ENCODE measurements at regions not wholly inside any gene's neighbourhood (a gene's known extent, or its start where the extent isn't known, plus 50 kb on each side); places are given as distances from the start of the nearest gene placed in this dataset.

DNA sequence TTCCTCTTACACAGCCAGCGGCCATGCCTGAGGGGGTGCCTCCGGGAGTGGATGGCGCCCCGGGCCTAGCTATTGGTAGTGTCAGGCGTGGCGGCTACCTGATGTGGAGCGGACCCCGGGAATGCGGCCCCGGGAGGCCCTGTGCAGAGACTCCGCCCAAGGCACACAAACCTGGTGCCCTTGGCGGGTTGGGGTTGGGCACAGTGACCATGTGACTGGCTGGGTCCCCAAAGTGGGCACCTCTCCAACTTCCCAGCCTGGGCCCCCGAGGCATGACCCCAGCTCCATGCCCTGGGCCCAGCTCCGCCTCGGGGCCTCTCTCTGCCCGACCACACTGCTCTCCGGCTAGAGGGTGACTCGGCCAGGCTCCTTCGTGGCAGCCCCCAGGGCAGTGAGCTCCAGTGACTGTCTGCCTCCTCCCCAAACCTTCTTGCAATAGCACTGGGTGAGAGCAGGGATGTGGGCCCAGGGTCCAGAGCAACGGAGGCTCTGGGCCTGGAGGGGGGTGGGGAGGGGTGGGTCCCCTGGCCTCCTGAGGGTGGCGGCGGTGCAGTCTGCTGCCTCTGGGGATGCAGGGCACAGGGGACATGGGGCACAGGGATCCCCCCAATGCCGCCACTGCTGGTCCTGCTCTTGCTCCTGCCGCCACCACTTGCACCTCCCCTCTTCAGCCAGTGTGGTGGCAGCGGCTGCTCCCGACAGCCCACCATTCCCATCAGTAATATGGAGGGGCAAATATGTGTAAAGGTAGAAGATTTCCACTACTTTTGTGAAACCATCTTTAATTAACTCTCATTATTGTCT is 942.9 kb upstream of the EPHA7 start:
- no peak for DNase-seq

DNA sequence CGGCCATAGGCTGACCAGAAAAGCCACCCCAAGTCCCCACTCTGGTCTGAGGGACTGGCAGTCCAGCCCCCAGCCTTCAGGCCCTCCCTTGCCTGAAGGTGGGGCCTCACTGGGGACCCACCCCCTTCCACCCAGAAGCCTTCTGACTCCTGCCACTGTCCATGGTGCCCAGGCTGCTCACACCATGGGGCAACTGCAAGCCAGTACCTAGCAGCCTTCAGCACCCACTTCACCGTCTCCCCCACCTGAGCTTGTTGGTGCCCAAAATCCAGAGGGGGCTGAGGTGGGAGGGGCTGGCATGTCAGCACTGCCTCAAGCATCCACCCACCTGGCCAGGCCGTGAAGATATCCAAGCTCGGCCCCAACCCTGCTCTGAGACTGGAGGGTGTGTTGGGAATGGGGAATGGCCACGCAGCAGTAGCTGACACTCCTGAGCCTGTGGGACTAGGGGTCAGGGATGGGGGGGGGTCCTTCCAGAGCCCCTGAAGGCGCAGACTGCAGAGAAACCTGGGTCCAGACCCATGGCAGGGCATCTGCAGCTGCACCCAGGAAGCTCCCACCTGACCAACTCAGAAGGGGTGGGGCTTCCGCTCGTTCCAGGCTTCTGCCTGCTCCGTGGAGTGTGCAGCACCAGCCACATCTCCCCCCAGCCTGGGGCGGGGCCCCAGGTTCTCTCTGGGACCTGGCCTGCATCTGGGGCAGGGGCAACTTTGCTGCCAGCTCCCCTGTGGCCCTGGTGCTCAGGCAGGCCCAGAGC is 942.1 kb upstream of the EPHA7 start:
- DNase-seq, result no peak

DNA sequence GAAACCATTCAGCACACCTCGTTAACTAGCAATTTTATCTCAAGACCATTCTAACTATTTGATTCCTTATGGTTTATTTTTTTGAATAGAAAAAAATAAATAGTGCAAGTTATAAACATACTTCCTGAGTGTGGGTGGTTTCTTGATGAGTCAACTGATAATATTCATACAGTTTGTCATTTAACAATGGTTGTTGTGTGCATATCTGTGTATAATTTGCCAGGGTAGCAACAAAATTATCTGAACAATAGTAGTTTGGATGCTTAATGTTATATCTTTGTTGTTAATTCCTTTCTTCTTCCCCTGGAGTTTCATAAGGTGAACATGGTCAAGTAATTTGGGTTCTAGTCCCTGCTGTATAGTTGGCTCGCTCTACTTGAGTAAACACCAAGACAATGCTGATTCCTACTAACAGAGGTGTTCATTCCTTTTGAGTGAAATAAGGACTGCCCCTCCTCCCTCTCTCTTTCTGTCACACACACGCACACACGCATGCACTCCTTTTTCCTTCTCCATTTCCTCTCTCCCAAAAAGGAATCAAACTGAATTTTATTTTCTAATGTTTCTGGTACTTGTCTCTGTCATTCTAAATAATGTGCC is 938.1 kb upstream of the EPHA7 start:
- DNase-seq, result no peak

DNA sequence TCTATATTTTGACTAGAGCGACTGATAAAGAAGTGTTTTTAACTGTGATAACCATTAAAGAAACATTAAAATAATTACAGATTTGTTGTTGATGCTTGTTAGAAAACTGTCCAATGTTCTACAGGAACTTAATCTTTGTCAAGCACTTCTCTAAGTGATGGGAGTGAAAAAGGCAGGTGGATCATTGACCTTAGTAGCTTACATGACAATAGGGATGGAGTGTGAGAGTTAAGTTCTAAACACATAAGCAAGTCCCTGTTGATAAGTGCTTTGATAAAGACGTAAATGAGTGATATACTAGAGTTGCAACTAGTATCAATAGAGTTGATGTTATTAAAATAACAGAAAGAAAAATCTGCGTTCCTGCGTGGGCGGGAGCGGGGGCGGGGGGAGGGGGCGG is 931.5 kb upstream of the EPHA7 start:
- no peak for DNase-seq

DNA sequence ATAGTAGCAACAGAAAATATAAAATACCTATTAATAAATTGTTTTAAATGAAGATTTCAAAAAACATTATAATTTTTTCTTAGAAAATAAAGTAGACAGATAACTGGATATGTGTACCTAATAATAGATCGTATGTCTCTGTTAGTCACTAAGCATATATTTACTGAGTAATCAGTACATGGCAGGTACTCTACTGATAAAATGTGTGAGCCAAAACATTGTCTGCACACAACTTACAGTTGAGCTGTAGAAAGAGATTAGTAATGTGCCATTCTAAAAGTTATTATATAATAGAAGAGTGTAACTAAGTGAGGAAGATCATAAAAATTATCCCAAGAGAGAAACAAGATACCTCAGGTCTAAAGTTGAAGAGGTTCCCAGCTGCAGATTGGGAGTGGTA is 929.9 kb upstream of the EPHA7 start:
- DNase-seq, result no peak

DNA sequence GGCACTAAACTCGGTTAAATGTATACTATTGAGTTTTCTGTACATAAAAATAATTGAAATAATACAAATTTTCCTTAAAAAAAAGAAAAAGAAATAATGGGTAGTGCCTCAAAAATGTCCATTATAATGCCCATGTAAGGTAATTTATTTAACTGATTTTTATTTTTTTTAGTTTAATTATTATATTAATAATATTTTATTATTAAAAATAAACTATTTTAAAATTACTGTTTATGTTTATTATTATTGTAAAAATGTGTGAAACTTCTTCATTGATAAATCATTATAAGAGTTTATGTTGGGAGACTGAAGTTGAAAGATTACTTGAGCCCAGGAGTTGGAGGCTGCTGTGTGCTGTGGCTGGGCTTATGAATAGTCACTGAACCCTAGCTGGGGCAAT is 925.5 kb upstream of the EPHA7 start:
- no peak for DNase-seq

DNA sequence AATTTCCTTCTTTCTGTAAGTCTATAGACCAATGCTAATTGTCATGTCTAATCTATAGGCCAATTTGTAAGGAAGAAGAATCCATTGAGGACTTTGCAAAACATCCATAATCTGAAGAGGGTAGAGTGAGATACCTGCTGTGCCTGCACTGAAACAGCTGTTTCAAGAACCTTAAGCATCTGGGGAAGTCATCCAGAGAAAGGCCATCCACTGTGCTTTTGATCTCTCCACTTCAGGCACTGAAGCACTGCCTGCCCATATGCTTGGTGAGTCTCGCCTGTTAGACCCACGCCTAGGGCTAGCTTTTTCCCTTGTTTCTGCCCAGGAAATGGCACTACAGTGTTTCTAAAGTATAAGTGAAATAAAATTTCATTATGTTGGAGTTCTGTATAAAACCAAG is 921.8 kb upstream of the EPHA7 start:
- no peak for DNase-seq

DNA sequence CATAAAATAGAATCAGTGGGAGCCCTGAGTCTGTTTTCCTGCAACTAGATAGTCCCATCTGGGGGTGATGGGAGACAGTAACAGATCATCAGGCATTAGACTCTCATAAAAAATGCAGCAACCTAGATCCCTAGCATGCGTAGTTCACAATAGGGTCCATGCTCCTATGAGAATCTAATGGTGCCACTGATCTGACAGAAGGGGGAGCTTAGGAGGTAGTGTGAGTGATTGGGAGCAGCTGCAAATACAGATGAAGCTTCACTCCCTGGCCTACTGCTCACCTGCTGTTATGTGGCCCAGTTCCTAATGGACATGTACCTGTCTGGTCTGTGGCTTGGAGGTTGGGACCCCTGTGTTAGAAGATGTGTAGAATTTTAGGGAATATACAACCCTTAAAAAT is 904.5 kb upstream of the EPHA7 start:
- DNase-seq, result no peak

DNA sequence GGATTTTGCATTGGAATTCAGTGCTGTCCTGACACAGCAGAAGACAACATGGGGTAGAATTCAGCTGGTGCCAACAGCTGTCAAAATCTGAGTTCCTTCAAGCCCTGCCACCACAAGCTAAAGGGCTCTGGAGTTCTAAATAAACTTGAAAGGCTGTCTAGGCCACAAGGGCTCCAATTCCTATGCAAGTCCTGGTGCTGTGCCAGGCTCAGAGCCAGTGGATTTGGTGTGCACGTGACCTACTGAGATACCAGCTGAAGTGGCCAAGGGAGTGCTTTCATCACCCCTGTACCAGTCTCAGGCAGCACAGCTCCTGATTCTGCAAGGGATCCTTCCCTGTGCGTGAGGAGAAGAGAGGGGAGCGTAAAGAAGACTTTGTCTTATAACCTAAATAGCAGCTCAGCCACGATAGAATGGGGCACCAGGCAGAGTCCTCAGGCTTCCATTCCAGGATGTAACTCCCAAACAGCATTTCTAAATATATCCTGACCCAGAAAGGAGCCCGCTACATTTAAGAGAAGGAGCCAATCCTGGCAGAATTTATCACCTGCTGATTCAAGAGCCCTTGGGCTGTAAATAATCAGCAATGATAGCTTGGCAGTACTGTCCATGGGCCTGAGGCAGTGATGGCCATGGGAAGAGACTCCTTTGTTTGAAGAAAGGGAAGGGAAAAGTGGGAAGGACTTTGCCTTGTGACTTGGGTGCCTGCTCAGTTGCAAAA is 881.2 kb upstream of the EPHA7 start:
- no peak for DNase-seq

DNA sequence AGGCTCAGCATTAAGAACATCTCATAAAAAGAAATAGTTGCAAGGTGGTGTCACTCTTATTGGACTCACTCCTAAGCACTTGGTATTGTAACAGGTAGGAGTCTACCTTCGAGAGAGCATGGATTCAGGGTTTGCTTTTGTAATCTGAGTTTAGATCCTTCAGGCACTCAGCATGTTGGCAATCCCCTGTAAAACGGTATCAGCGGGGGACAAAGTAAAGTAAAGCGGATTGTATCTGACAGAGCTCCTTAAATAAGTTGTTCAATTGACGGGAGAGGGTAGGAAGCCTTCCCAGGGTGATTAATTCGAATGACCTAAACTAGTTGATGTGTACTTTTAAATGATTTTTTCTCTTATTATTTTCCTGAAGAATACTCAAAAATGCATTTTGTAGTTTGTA is 869.8 kb upstream of the EPHA7 start:
- no peak for DNase-seq

DNA sequence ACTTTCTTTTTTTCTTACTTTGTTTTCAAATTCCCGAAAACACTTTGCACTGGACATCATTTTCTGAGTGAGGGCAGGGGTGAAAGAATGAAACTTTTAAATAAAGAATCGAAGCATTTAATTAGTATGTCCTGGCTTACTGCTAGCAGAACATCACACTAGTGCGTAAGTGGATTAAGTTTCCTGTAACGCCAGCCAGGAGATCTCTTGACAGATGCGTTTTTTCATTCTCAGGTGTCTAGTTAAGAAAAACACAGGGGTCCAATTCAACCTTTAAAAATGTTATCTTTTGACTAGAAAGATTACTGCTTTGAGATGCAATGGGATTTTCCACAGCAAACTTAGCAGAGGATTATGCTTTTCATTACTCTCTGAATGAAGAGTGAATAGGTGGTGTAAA is 858.8 kb upstream of the EPHA7 start:
- no peak for DNase-seq

DNA sequence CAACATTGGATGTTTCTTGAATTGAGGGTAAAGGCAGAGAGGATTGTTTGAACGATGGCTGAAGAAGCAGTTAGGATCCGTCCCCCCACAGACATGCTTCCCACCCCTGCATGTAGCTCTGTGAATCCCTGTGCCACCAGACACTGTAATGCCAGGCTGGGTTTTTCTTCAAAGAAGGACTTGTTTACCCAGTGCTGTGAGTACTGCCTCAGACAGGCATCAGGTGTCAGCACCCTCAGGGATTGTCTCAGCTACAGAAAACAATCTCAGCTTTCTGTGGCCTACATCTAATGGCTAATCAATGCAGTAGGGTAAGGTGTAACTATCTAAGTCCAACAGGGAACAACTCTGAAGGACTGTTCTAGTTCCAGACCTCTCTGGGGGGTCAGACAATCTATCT is 853.0 kb upstream of the EPHA7 start:
- DNase-seq, result no peak

DNA sequence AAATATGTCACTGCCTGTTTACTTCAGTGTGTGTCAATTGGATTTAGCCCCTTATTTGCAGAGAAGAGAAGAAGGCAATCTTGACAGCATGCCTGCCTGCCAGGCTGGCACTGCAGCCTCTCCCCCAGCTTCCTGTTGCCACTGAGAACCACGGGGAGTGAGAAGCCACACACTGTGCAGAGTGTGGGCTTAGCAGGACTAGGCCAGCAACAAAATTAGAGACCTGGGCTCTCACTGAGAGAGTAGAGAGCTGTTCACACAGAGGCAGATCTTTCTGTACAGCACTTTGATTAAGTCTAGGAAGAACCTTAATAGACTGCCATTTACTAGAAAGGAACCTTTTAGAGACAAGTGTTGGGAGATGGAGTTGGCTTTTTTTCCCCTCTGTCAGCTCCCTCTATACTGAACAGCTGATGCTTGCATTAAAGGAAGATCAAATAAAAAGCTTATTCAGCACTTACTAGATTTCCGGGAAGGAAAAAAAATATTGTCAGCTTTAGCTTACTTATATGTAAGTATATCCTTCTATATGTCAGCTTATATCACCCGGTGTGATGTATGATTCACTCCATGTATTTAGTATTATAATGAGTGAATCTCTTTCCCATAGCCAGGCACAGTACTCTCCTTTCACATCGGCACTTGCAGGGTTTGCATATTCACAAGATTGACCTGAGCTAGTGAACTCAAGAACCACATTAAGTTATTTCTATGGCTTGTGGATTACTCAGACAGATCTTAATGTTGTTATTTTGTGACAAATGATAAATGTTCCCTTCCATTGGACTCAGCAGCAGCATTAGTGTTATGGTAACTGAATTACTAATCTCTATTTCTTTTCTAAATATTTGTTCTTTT is 851.0 kb upstream of the EPHA7 start:
- DNase-seq, result peak in 1 of 2 donors; percentile 7

DNA sequence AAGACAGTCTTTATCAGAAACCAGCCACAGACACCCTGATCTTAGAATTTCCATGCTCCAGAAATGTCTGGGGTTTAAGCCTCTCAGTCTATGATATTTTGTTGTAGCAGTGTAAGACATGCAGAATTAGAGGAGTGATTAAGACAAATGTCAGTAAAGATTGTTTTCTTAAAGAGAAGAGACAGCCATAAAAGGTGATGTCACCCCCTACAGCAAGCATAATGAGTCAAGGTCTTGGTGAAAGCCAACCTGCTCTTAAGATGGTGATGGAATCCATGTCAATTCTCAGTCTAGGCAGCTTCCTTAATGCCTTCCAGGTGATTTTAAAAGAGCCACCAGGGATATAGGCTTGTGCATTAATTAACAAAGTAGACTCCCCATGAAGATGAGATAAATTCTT is 849.9 kb upstream of the EPHA7 start:
- DNase-seq, result no peak

DNA sequence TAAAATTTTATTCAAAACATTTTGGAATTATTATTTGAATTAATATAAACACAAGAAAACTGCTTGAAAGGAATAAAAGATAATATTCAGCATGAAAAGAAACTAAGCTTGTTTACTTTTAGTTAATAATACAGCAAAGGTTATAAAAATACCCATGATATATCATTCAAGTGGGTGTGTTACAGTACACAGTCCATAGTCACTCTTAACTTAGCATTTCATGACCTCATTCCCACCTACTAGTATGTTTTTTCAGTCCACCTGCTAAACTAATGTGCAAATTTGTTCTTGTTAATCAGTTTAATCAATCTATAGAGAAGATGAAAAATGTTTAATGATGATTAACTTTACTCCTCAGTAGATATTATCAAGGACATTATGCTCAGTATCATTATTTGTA is 841.4 kb upstream of the EPHA7 start:
- DNase-seq, result no peak

DNA sequence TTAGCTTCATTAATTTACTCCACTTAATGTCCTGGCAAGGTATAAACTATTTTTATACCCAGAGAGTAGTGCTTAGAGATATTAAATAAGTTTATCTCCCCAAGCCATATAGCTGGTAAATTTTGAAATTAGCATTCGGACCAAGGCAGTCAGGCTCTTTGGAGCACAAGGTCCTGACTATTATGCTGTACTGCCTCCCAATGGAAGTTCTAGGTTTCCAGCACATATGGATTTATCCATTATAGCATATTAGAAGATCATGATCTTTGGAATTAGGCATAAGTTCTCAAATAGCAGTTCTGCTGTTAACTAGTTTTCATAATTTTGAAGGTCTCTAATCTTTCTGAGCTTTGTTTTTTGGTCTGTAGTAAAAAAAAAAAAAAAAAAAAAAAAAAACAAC is 835.3 kb upstream of the EPHA7 start:
- DNase-seq, result peak in 1 of 2 donors; percentile 20

DNA sequence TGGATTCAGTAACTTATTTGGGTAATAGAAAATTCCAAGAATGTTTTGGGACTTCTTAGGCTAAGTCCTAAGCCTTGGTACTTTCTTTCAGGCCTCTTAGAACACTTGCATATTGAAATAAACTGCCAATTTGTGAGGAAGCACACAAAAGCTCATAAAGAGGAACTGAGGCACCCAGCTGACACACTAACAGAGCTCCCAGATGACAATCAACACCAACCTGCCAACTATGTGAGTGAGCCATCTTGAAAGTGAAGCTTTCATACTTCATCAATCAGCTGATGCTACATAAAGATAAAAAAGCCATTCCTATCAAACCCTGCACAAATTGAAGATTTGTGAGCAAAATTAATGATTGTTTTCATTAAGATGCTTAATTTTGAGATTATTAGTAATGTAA is 832.5 kb upstream of the EPHA7 start:
- no peak for DNase-seq

DNA sequence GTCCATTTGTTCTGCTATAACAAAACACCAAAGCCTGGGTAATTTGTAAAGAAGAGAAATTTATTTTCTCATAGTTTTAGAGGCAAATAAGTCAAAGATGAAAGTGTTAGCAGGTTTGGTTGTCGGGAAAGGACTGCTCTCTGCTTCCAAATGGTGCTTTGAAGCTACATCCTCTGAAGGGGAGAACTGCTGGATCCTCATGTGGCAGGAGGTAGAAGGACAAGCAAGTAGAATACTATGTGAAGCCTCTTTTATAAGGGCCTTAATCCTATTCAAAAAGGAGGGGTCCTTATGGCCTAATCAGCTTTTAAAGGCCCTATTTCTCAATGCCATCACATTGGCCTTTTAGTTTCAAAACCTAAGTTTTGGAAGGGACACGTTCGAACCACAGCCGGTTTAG is 826.0 kb upstream of the EPHA7 start:
- no peak for DNase-seq

DNA sequence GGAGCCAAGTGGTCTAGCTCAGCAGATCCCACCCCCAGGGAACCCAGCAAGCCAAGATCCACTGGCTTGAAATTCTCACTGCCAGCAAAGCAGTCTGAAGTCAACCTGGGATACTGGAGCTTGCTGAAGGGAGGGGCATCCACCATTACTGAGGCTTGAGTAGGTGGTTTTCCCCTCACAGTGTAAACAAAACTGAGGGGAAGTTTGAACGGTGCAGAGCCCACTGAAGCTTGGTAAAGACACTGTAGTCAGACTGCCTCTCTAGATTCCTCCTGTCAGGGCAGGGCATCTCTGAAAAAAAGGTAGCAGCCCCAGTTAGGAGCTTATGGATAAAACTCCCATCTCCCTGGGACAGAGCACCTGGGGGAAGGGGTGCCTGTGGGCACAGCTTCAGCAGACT is 819.5 kb upstream of the EPHA7 start:
- no peak for DNase-seq

DNA sequence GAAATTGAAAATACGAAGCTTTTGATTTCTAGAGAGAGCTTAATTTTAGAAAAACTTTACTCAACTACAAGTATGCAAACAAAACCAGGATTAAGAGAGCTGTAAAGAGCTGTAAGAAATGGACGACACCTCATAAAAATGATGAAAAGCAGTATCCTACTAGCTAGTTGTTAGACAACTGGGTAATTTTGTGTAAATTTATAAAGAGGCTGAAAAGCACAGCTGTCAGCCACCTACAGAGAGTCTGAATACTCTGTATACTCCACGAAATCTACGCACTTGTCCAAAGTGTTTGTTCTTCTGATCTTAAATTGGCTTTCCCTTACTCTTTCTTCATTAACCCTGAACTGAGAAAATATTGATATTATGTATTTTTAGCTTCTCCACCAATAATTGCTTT is 808.4 kb upstream of the EPHA7 start:
- no peak for DNase-seq

DNA sequence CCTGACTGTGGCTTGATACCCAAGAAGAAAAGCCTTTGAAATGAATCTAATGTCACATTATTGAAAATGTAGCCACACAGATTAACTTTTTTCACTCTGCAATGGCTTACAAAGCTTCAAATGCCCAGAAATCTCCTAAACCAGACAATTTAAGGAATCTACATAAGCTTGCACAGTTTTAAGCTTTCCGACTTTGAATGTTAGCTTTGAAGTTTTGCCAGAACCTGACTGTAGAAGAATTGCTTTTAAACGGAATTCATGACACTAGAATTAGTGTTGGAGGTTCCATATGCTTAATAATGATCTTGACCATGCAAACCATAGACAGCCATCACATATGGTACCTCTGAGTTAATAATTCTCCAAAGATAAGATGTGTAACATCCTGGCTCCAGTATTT is 798.5 kb upstream of the EPHA7 start:
- DNase-seq, result no peak

DNA sequence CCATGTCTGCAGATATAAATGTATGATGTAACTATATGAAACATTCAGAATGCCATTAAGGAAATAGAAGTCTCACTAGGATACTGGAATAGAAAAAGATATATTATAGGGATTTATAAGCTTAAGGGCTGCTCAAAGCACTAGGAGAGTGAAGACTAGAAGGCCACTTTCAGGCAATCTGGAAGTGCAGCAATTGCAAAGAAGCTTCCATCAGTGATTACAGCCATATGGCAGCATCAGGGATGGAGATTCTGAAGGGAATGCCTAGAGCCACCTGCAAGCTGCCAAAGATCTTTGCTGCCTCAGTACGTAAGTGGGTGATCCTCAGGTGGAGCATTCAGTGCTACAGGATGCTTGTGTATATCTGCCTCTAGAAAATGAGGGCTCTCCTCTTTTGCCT is 796.2 kb upstream of the EPHA7 start:
- no peak for DNase-seq

DNA sequence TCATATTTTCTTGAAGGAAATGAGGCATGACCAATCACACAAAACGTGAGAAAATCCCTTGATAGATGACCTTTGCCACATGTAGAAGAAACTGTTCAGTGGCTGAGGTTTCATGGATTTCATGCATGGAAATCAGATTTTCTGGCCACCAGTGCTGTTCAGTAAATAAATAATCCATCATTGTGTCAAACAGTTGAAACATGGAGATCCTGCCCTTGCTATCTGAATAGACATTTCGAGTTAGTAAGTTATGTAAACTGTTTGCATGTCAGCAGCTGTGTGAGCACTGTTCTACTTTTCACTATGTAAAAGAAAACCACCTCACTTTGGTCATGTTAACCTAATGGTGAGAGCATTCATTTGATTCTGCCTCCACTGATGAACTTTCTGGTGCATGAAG is 793.9 kb upstream of the EPHA7 start:
- DNase-seq, result no peak

Measured in hippocampal formation (tissue), 2 donors.